KOPT-K1 (cell line): ENCODE measurements at regions not wholly inside any gene's neighbourhood (a gene's known extent, or its start where the extent isn't known, plus 50 kb on each side); places are given as distances from the start of the nearest gene placed in this dataset.

Source experiments
- H3K27ac ChIP-seq: fragments of 200-600 bp; sonication (generic); 2 replicates; pipeline ENCODE4 v1.5.1; 2016; ENCODE audit warnings: antibody characterized with exemption, mild to moderate bottlenecking, low read depth, low read length; ENCODE audit not compliant: poor library complexity, severe bottlenecking
- H3K36me3 ChIP-seq: fragments of 200-600 bp; sonication (generic); 2 replicates; pipeline ENCODE4 v1.5.1; 2017; ENCODE audit warnings: antibody characterized with exemption, mild to moderate bottlenecking, low read length, moderate library complexity; ENCODE audit not compliant: insufficient read depth
- H3K9me3 ChIP-seq: fragments of 200-600 bp; sonication (generic); 2 replicates; pipeline ENCODE4 v1.5.1; 2017; ENCODE audit warnings: antibody characterized with exemption, low read length, mild to moderate bottlenecking; ENCODE audit not compliant: insufficient read depth, poor library complexity, severe bottlenecking

DNA sequence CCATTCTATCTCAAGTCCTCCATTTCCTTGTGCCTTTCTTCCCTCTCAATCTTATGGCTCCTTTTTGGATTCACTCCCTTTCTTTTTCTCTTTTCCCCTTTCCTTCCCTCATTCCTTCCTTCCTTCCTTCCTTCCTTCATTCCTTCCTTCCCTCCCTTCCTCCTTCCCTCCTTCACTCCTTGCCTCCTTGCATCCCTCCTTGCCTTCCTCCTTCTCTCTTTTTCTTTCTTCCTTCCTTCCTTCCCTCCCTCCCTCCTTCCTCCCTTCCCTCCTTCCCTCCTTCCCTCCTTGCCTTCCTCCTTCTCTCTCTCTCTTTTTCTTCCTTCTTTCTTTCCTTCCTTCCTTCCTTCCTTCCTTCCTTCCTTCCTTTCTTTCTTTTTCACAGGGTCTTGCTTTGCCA lies 120.1 kb downstream of the SAMD9 start:
- H3K9me3 ChIP-seq, result no peaks in the 10 kb centered on the region
- no peaks in the 10 kb centered on the region for H3K36me3 ChIP-seq
- no peak overlapping the region for H3K27ac ChIP-seq

GRCh38 chr7:92997152-92997551 lies 120.6 kb downstream of the SAMD9 start:
- no peak overlapping the region for H3K27ac ChIP-seq
- no peaks in the 10 kb centered on the region for H3K9me3 ChIP-seq

DNA sequence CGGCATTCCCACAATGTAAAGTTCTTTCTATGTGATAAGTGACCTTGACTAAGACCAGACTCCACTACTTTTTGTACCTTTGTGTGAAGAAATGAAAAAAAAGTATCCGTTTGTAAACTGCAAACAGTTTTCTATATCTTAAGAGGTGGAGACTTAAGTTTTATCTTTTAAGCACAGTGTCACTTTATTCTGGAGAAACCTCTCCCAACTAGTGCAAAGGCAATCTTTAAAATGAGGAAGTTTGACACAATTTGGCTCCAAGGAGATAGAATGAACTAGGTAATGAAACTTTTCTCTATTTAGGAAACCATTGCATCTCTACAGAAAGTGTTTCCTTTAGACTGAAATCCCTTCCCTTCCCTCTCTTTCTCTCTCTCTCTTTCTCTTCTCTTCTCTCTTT lies 122.9 kb downstream of the SAMD9 start:
- Histone ChIP-seq H3K27ac (no peak overlapping the region), H3K9me3 (no peaks in the 10 kb centered on the region), H3K36me3 (no peaks in the 10 kb centered on the region)

More at GRCh38 chr7:92997152-92997551, 120.6 kb downstream of the SAMD9 start:
- no peaks in the 10 kb centered on the region for H3K36me3 ChIP-seq

- no peak overlapping the region for H3K27ac ChIP-seq
Measured at GRCh38 chr7:92992932-92993331, 124.8 kb downstream of the SAMD9 start.

DNA sequence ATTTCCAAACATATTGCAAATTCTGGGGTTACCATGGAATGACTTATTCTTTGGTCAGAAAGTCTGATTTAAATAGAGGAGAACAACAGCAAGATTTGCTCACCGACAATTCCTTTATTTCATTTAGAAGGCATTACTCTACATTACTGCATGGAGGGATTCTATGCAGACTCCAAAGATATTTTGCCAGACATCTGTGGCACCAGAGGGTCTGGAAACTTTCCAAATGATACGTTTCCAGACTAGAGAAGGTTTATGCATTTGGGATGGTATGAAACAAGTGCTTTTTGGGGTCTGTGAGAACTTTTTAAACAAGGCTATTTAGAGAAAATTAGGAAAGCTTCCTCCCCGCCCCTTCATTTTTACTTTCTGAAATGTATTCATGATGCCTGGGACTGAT lies 125.3 kb downstream of the SAMD9 start:
- H3K27ac ChIP-seq, result no peak overlapping the region
- H3K36me3 ChIP-seq, result no peaks in the 10 kb centered on the region
- H3K9me3 ChIP-seq, result no peaks in the 10 kb centered on the region

More at GRCh38 chr7:92992932-92993331, 124.8 kb downstream of the SAMD9 start:
- H3K9me3 ChIP-seq, result no peaks in the 10 kb centered on the region
- H3K36me3 ChIP-seq, result no peaks in the 10 kb centered on the region

GRCh38 chr7:92991190-92991589 lies 126.6 kb downstream of the SAMD9 start:
- H3K36me3 ChIP-seq, result no peaks in the 10 kb centered on the region
- H3K27ac ChIP-seq, result no peak overlapping the region
- no peaks in the 10 kb centered on the region for H3K9me3 ChIP-seq

GRCh38 chr7:92988941-92989545 lies 128.7 kb downstream of the SAMD9 start:
- H3K9me3 ChIP-seq, result no peaks in the 10 kb centered on the region
- no peaks in the 10 kb centered on the region for H3K36me3 ChIP-seq
- H3K27ac ChIP-seq, result no peak overlapping the region

DNA sequence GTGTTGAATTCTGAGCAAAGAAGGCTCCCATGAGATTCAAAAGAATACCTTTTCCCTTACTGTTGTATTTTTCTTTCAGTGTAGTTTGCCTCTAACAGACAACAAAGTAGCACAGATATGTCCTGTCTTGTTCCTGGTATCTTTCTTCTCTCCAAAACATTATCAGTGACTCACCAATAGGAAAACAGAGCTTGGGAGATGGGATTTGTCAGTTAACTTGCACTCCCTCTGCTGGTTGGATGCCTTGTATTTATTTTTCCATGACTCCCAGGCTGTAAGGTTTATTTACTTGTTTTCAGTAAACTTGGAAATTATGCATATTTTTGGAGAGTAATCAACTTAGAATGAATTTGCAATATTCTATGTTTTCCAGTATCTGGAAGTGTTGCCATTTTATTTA lies 129.7 kb downstream of the SAMD9 start:
- Histone ChIP-seq H3K9me3 (peaks cover under 1% of the 10 kb centered on the region), H3K27ac (no peak overlapping the region), H3K36me3 (no peaks in the 10 kb centered on the region)

DNA sequence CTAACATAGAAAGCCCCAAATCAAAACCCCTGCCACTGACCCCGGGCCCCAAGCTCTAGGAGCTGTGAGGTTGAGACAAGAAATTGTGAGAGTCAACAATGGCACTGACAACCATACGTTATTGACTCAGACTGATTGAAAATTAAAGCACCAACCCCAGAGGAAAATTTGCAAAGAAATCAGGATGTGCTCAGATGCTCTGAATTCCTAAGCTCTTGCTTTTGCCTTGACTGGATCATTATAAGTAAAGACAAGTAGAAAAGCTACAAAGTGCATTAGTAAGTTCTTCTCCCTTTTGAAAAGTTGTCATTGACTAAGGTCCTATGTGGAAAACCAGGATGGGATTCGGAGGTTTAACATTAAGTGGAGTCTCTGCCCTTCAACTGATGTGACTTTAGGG lies 130.2 kb downstream of the SAMD9 start:
- Histone ChIP-seq H3K9me3 (peaks cover 6% of the 10 kb centered on the region), H3K36me3 (no peaks in the 10 kb centered on the region), H3K27ac (no peak overlapping the region)

GRCh38 chr7:92987095-92987494 lies 130.7 kb downstream of the SAMD9 start:
- no peak overlapping the region for H3K27ac ChIP-seq

GRCh38 chr7:92982928-92983327 lies 134.9 kb downstream of the SAMD9 start:
- no peak overlapping the region for H3K27ac ChIP-seq
- no peaks in the 10 kb centered on the region for H3K36me3 ChIP-seq

More at GRCh38 chr7:92987095-92987494, 130.7 kb downstream of the SAMD9 start:
- Histone ChIP-seq H3K9me3 (peaks cover 9% of the 10 kb centered on the region), H3K36me3 (no peaks in the 10 kb centered on the region)

GRCh38 chr7:92976931-92977330 lies 140.6 kb upstream of the CDK6 start:
- no peaks in the 10 kb centered on the region for H3K36me3 ChIP-seq
- peaks cover 49% of the 10 kb centered on the region for H3K9me3 ChIP-seq
- H3K27ac ChIP-seq, result no peak overlapping the region

More at GRCh38 chr7:92982928-92983327, 134.9 kb downstream of the SAMD9 start:
- H3K9me3 ChIP-seq, result peaks cover 34% of the 10 kb centered on the region

DNA sequence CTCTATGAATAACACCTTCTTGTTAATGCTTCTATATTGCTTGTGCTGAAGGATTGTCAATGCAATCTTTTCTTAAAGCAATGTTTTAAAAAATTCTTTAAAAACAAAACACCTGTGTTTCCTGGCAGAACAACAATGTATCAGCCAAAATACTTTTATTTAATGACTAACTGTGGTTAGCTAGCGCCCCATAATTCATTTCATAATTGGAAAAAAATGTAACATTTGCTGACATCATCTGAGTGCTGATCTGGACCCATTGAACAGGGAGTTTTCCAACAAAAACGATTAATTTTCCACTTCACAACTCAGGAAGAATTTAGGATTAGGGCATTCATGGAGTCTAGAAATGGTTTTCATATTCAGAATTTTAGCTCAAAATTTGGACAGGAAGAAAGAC lies 137.6 kb upstream of the CDK6 start:
- H3K27ac ChIP-seq, result no peak overlapping the region
- H3K36me3 ChIP-seq, result no peaks in the 10 kb centered on the region
- H3K9me3 ChIP-seq, result peaks cover 32% of the 10 kb centered on the region

DNA sequence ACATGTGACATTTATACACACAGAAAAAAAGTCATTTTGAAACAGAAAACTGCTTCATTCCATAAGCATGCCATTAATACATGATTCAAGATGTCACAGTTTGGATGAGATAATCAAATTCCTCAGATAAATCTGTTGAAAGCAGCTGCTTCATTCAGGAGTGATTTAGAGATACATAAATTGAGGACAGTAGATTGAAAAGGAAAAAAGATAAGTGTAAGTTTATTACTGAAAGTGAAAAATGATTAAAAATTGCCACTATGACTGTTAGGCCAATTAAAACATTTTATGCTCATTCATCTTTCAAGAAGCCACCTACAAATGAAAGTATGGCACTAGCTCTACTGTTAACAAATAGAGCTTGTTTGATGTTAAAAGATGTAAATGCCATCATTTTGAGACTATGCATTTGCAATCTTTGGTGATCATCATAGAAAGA lies 136.9 kb upstream of the CDK6 start:
- peaks cover 28% of the 10 kb centered on the region for H3K9me3 ChIP-seq
- no peaks in the 10 kb centered on the region for H3K36me3 ChIP-seq
- H3K27ac ChIP-seq, result no peak overlapping the region

GRCh38 chr7:92972441-92972840 lies 136.1 kb upstream of the CDK6 start:
- peaks cover 19% of the 10 kb centered on the region for H3K9me3 ChIP-seq
- no peaks in the 10 kb centered on the region for H3K36me3 ChIP-seq
- H3K27ac ChIP-seq, result no peak overlapping the region

DNA sequence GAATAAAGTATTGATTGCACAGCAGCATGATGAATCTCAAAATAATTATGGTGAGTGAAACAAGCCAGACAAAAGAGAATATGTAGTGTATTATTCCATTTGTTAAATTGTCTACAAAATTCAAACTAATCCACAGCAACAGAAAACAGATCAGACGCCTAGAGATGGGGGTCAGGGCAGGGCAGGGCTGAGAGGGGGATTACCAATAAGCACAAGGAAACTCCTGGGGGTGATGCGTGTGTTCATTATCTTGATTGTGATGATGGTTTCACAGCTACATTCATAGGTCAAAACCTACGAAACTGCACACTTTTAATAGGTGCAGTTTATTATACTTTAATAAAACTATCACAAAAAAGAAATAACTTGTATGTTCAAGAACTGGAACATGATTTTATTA lies 132.7 kb upstream of the CDK6 start:
- Histone ChIP-seq H3K9me3 (no peaks in the 10 kb centered on the region), H3K27ac (no peak overlapping the region)

More for the DNA sequence above, 132.7 kb upstream of the CDK6 start:
- no peaks in the 10 kb centered on the region for H3K36me3 ChIP-seq
